H1 (cell line): ENCODE measurements at regions not wholly inside any gene's neighbourhood (a gene's known extent, or its start where the extent isn't known, plus 50 kb on each side); places are given as distances from the start of the nearest gene placed in this dataset.

Experiments
- CTCF ChIA-PET: fragments of 300-600 bp; sonication (Branson Sonifier 250); formaldehyde crosslinking; loops from one replicate; lab custom pipeline; 2021; ENCODE audit not compliant: partially characterized antibody; lab: Charles Lee
- POLR2A ChIA-PET: fragments of 300-600 bp; sonication (Branson Sonifier 250); formaldehyde crosslinking; loops from one replicate; lab custom pipeline; 2021; ENCODE audit warnings: inconsistent platforms; ENCODE audit not compliant: partially characterized antibody; lab: Charles Lee
- DNase-seq, 2 experiments: peaks; one replicate each; pipeline versions ENCODE4 v3.0.0 to v3.0.0-alpha.2; 2010 to 2022; ENCODE audit warnings: low spot score in 2 of 2, low read depth in 1 of 2, mixed read lengths in 1 of 2
- FAIRE-seq: peaks from 2 replicates; lab custom pipeline; 2011; peaks lifted over from hg19 to GRCh38; lab: Jason Lieb, UNC
- H2AFZ ChIP-seq: 2 replicates; pipeline ENCODE4 v1.8.1; 2012; ENCODE audit warnings: low read length, inconsistent platforms
- H2AK5ac ChIP-seq: 2 replicates; pipeline ENCODE4 v1.6.1; 2013; ENCODE audit warnings: low read depth, low read length
- H2BK120ac ChIP-seq: replicated peaks from 2 replicates; pipeline ENCODE3; 2013; ENCODE audit warnings: low read depth, low read length, inconsistent platforms
- H2BK12ac ChIP-seq: 2 replicates; pipeline ENCODE4 v1.6.1; 2013; ENCODE audit warnings: low read depth, low read length
- H2BK15ac ChIP-seq: 2 replicates; pipeline ENCODE4 v1.6.1; 2013; ENCODE audit warnings: low read length
- H2BK20ac ChIP-seq: 2 replicates; pipeline ENCODE4 v1.6.1; 2013; ENCODE audit warnings: low read length
- H2BK5ac ChIP-seq: 2 replicates; pipeline ENCODE4 v1.6.1; 2013; ENCODE audit warnings: low read depth, low read length
- H3K14ac ChIP-seq: 2 replicates; pipeline ENCODE4 v1.6.1; 2013; ENCODE audit warnings: inconsistent platforms; ENCODE audit not compliant: insufficient read length
- H3K18ac ChIP-seq: 2 replicates; pipeline ENCODE4 v1.6.1; 2013; ENCODE audit warnings: low read length; ENCODE audit errors: extremely low read depth
- H3K23ac ChIP-seq: 2 replicates; pipeline ENCODE4 v1.6.1; 2013; ENCODE audit warnings: inconsistent platforms; ENCODE audit not compliant: insufficient read length
- H3K23me2 ChIP-seq: 2 replicates; pipeline ENCODE4 v1.6.1; 2013; ENCODE audit warnings: low read depth, low read length
- H3K27ac ChIP-seq: 2 replicates; pipeline ENCODE4 v1.6.1; 2011; ENCODE audit warnings: low read depth, low read length, inconsistent platforms
- H3K27me3 ChIP-seq, 4 experiments: replicated peaks in 1 of 4; 1 replicate in 1 of 4; 2 replicates in 3 of 4; pipeline versions ENCODE4 v1.6.1 to v1.8.1; 2011 to 2013; ENCODE audit warnings: low read length in 3 of 4, mild to moderate bottlenecking in 3 of 4, inconsistent platforms in 2 of 4, mixed read lengths in 2 of 4, moderate library complexity in 1 of 4; ENCODE audit not compliant: control insufficient read depth in 3 of 4, insufficient read depth in 3 of 4; ENCODE audit errors: extremely low read depth in 1 of 4
- H3K36me3 ChIP-seq, 4 experiments: 2 replicates each; pipeline versions ENCODE4 v1.6.1 to v1.8.1; 2011 to 2013; ENCODE audit warnings: mild to moderate bottlenecking in 4 of 4, low read length in 3 of 4, moderate library complexity in 2 of 4, control low read depth in 1 of 4, inconsistent platforms in 1 of 4; ENCODE audit not compliant: insufficient read depth in 4 of 4, control insufficient read depth in 2 of 4
- H3K4ac ChIP-seq: replicated peaks from 2 replicates; pipeline ENCODE3; 2013; ENCODE audit warnings: low read length, low read depth, mixed read lengths, inconsistent platforms; ENCODE audit not compliant: insufficient read length
- H3K4me1 ChIP-seq, 4 experiments: replicated peaks in 1 of 4; 1 replicate in 1 of 4; 2 replicates in 3 of 4; pipeline versions ENCODE4 v1.6.1 to v1.8.1; 2011 to 2013; ENCODE audit warnings: low read length in 3 of 4, inconsistent platforms in 2 of 4, mixed read lengths in 1 of 4; ENCODE audit not compliant: insufficient read depth in 4 of 4, control insufficient read depth in 3 of 4
- H3K4me2 ChIP-seq, 2 experiments: 2 replicates each; pipeline versions ENCODE4 v1.6.1 to v1.8.1; 2011 to 2013; ENCODE audit warnings: low read depth in 2 of 2, low read length in 2 of 2, control low read depth in 1 of 2, inconsistent platforms in 1 of 2, mild to moderate bottlenecking in 1 of 2; ENCODE audit not compliant: insufficient read depth in 1 of 2
- H3K4me3 ChIP-seq, 4 experiments: fragments of 200-600, 300-600 bp in 1 of 4; sonication (generic), shearing (Covaris generic), sonication (Bioruptor Twin) in 1 of 4; 2 replicates each; pipeline versions ENCODE4 v1.5.1 to v1.8.1; 2011 to 2016; ENCODE audit warnings: low read length in 4 of 4, low read depth in 3 of 4, control low read depth in 2 of 4, inconsistent platforms in 2 of 4, mild to moderate bottlenecking in 2 of 4, mixed read lengths in 1 of 4, moderate library complexity in 1 of 4; ENCODE audit not compliant: insufficient read depth in 2 of 4; ENCODE audit errors: extremely low read depth in 1 of 4
- H3K56ac ChIP-seq: replicated peaks from 2 replicates; pipeline ENCODE3; 2013; ENCODE audit warnings: low read depth, mild to moderate bottlenecking, mixed read lengths, low read length, inconsistent platforms; ENCODE audit not compliant: insufficient read length
- H3K79me1 ChIP-seq: 2 replicates; pipeline ENCODE4 v1.6.1; 2013; ENCODE audit warnings: low read depth, low read length, control low read depth
- H3K79me2 ChIP-seq, 2 experiments: 2 replicates each; pipeline versions ENCODE4 v1.6.1 to v1.8.1; 2012 to 2013; ENCODE audit warnings: low read length in 2 of 2, mild to moderate bottlenecking in 2 of 2, inconsistent platforms in 1 of 2; ENCODE audit not compliant: insufficient read depth in 2 of 2, control insufficient read depth in 1 of 2
- H3K9ac ChIP-seq, 4 experiments: replicated peaks in 1 of 4; 1 replicate in 1 of 4; 2 replicates in 3 of 4; pipeline versions ENCODE4 v1.6.1 to v1.8.1; 2011 to 2013; ENCODE audit warnings: low read depth in 3 of 4, low read length in 3 of 4, control low read depth in 2 of 4, mild to moderate bottlenecking in 2 of 4, moderate library complexity in 2 of 4, inconsistent platforms in 1 of 4; ENCODE audit errors: extremely low read depth in 1 of 4
- H3K9me3 ChIP-seq, 2 experiments: 2 replicates each; pipeline versions ENCODE4 v1.6.1 to v1.8.1; 2012 to 2013; ENCODE audit warnings: mild to moderate bottlenecking in 2 of 2, moderate library complexity in 2 of 2, control low read depth in 1 of 2, inconsistent platforms in 1 of 2, low read depth in 1 of 2, low read length in 1 of 2, mixed read lengths in 1 of 2; ENCODE audit not compliant: insufficient read depth in 2 of 2
- H4K20me1 ChIP-seq, 2 experiments: replicated peaks in 1 of 2; 2 replicates each; pipeline versions ENCODE3 to v1.8.1; 2011 to 2013; ENCODE audit warnings: inconsistent platforms in 2 of 2, low read length in 2 of 2, mild to moderate bottlenecking in 1 of 2; ENCODE audit not compliant: insufficient read depth in 2 of 2, control insufficient read depth in 1 of 2
- H4K5ac ChIP-seq: 2 replicates; pipeline ENCODE4 v1.6.1; 2013; ENCODE audit warnings: low read length, low read depth, mixed read lengths, inconsistent platforms; ENCODE audit not compliant: insufficient read length
- H4K8ac ChIP-seq: 2 replicates; pipeline ENCODE4 v1.8.0; 2013; ENCODE audit warnings: mild to moderate bottlenecking, moderate library complexity, low read length, inconsistent platforms; ENCODE audit not compliant: insufficient read depth; ENCODE audit errors: extremely low read depth
- H4K91ac ChIP-seq: replicated peaks from 2 replicates; pipeline ENCODE3; 2013; ENCODE audit warnings: low read length, mixed read lengths, inconsistent platforms; ENCODE audit not compliant: insufficient read length
- ASH2L ChIP-seq: fragments of 200-600, 300-600 bp; sonication (generic); IDR thresholded peaks from one replicate; pipeline ENCODE4 v1.7.1; 2017; ENCODE audit warnings: low read length
- EZH2 ChIP-seq: fragments of 200-600 bp; sonication (generic); IDR thresholded peaks from 2 replicates; pipeline ENCODE4 v1.7.1; 2012; ENCODE audit warnings: low read depth, mild to moderate bottlenecking, moderate library complexity, low read length, inconsistent platforms; ENCODE audit not compliant: severe bottlenecking
- HDAC6 ChIP-seq: IDR thresholded peaks from one replicate; pipeline ENCODE4 v1.7.1; 2012; ENCODE audit warnings: low read depth, mild to moderate bottlenecking, inconsistent platforms, low read length, moderate library complexity
- KDM1A ChIP-seq: fragments of 200-600, 300-600 bp; sonication (generic); IDR thresholded peaks from 2 replicates; pipeline ENCODE4 v1.7.1; 2016; ENCODE audit warnings: mild to moderate bottlenecking, low read length, borderline replicate concordance
- MAFK ChIP-seq: IDR thresholded peaks from 2 replicates; pipeline ENCODE4 v1.6.1; 2012; ENCODE audit warnings: low read depth, mild to moderate bottlenecking, improper control_type of control experiment, low read length
- NANOG ChIP-seq: IDR thresholded peaks from 2 replicates; pipeline ENCODE4 v1.6.1; 2011; ENCODE audit warnings: low read length, low read depth, mild to moderate bottlenecking, inconsistent platforms; ENCODE audit not compliant: insufficient read depth, poor library complexity, severe bottlenecking
- PHF8 ChIP-seq: fragments of 200-600 bp; sonication (generic); conservative IDR thresholded peaks from 2 replicates; pipeline ENCODE4 v1.7.1; 2012; ENCODE audit warnings: low read depth, mild to moderate bottlenecking, inconsistent platforms, low read length, moderate library complexity
- POLR2A ChIP-seq, 2 experiments: IDR thresholded peaks; 1 replicate in 1 of 2; 2 replicates in 1 of 2; pipeline ENCODE4 v1.6.1; 2011; ENCODE audit warnings: low read depth in 2 of 2, low read length in 2 of 2, mild to moderate bottlenecking in 2 of 2; ENCODE audit errors: control extremely low read depth in 1 of 2
- POU5F1 ChIP-seq: IDR thresholded peaks from 2 replicates; pipeline ENCODE4 v1.6.1; 2011; ENCODE audit warnings: low read depth, mild to moderate bottlenecking, low read length, moderate library complexity
- RAD21 ChIP-seq, 2 experiments: IDR thresholded peaks in 1 of 2; conservative IDR thresholded peaks in 1 of 2; 2 replicates each; pipeline ENCODE4 v1.6.1; 2011; ENCODE audit warnings: low read depth in 2 of 2, low read length in 2 of 2, improper control_type of control experiment in 1 of 2, inconsistent platforms in 1 of 2, mild to moderate bottlenecking in 1 of 2, moderate library complexity in 1 of 2
- RNF2 ChIP-seq: fragments of 200-900, 300-1000 bp; sonication (generic); IDR thresholded peaks from 2 replicates; pipeline ENCODE4 v1.7.1; 2016; ENCODE audit warnings: borderline replicate concordance, low read depth, mild to moderate bottlenecking, antibody characterized with exemption, low read length; ENCODE audit not compliant: poor library complexity, severe bottlenecking; ENCODE audit errors: missing control alignments
- SP1 ChIP-seq: IDR thresholded peaks from 2 replicates; pipeline ENCODE4 v1.6.1; 2011; ENCODE audit warnings: low read depth, low read length
- SP2 ChIP-seq: IDR thresholded peaks from 2 replicates; pipeline ENCODE4 v1.6.1; 2012; ENCODE audit warnings: mild to moderate bottlenecking, low read length, inconsistent platforms
- USF2 ChIP-seq: IDR thresholded peaks from 2 replicates; pipeline ENCODE4 v1.6.1; 2011; ENCODE audit warnings: low read length, improper control_type of control experiment
- WGBS, 2 experiments: shearing (Covaris generic) in 1 of 2; methylation state at CpG; one replicate each; pipeline versions ENCODE4 v1.1.6 to v1.1.7; 2013 to 2015; ENCODE audit warnings: low lambda C conversion rate in 2 of 2, mixed read lengths in 2 of 2, inconsistent platforms in 1 of 2, low coverage in 1 of 2, missing lambda C conversion rate in 1 of 2; ENCODE audit not compliant: insufficient replicate concordance in 2 of 2, insufficient coverage in 1 of 2, insufficient read length in 1 of 2; ENCODE audit errors: extremely low coverage in 1 of 2, missing lambda C conversion rate in 1 of 2; 5-methylcytosine and 5-hydroxymethylcytosine counted together

- CTCF ChIA-PET = interaction anchor here (1.5 kb wide), 1 partner anchor 12 kb away, joined by 3 read pairs; no protein-coding TSS in a partner anchor
- Histone ChIP-seq H2BK120ac (no peak overlapping the region), H3K36me3 (no peaks in the 10 kb centered on the region), H2BK15ac (no peak overlapping the region), H3K4me2 (no peak overlapping the region), H3K4me1 (no peaks in the 10 kb centered on the region), H3K4ac (no peak overlapping the region), H3K4me3 (no peak overlapping the region), H2BK12ac (no peak overlapping the region), H3K27me3 (no peaks in the 10 kb centered on the region), H4K5ac (no peak overlapping the region), H3K23me2 (no peaks in the 10 kb centered on the region), H2BK20ac (no peak overlapping the region), H4K91ac (no peak overlapping the region), H2AK5ac (no peak overlapping the region), H3K18ac (no peak overlapping the region), H4K20me1 (no peaks in the 10 kb centered on the region), H2BK5ac (no peak overlapping the region), H4K8ac (no peak overlapping the region), H3K14ac (no peak overlapping the region), H3K79me2 (no peaks in the 10 kb centered on the region), H2AFZ (no peak overlapping the region), H3K56ac (no peak overlapping the region), H3K9ac (no peak overlapping the region), H3K23ac (no peak overlapping the region), H3K79me1 (no peaks in the 10 kb centered on the region), H3K27ac (no peak overlapping the region), H3K9me3 (no peaks in the 10 kb centered on the region)
- POLR2A ChIA-PET = no interaction called here
- DNase-seq (no peak), FAIRE-seq (no peak)
- WGBS, 2 experiments = 100% methylated on average over 2 of the region's 2 CpGs; no CpG with 5 or more reads in 1 of the 2 experiments
- TF ChIP-seq USF2 (no peak), ASH2L (no peak), MAFK (no peak), KDM1A (no peak), PHF8 (no peak), EZH2 (no peak), NANOG (no peak), SP1 (no peak), POLR2A (IDR thresholded peaks at IDR 0.05; ENCODE audit: control extremely low read depth in 1 of 2, low read depth in 2 of 2, low read length in 2 of 2) (no peak), POU5F1 (no peak), HDAC6 (no peak), SP2 (no peak), RAD21 (IDR thresholded peaks at IDR 0.05 in 1 of 2, conservative IDR thresholded peaks at IDR 0.05 in 1 of 2; ENCODE audit: low read depth in 2 of 2, low read length in 2 of 2) (no peak), RNF2 (no peak)
Measured at GRCh38 chr4:157880761-157881160, 292.1 kb downstream of the GASK1B start.
